ENCODE measurements at regions not wholly inside any gene's neighbourhood (a gene's known extent, or its start where the extent isn't known, plus 50 kb on each side); places are given as distances from the start of the nearest gene placed in this dataset.
"Not testable (repeated sequence)": the region's sequence is repeated elsewhere in the genome, so short reads cannot be mapped to it uniquely, and the experiment has no call there.

GRCh38 chr11:21656065-21656464 is 536.8 kb upstream of the ANO5 start:
- Histone ChIP-seq H3K27me3 (no peaks in the 10 kb centered on the region), H3K4me1 (no peaks in the 10 kb centered on the region), H3K9me3 (no peaks in the 10 kb centered on the region), H3K36me3 (no peaks in the 10 kb centered on the region), H3K27ac (no peak overlapping the region), H3K4me3 (no peak overlapping the region)
- WGBS, 5 donors: 83 to 88% (median 84%) methylated on average over 4 of the region's 4 CpGs
- TF ChIP-seq POLR2A (IDR thresholded peaks at IDR 0.05): no peak
- TF ChIP-seq EP300 (IDR thresholded peaks at IDR 0.05): no peak
- TF ChIP-seq CTCF (IDR thresholded peaks at IDR 0.05): no peak
- no peak for TF ChIP-seq POLR2AphosphoS5 (IDR thresholded peaks at IDR 0.05)
- no peak for DNase-seq
- intact Hi-C loops (cut with DNase I; ENCODE audit: low total_unique reads): no loop called here

GRCh38 chr11:21658654-21659193 is 534.2 kb upstream of the ANO5 start:
- intact Hi-C loops (cut with DNase I; ENCODE audit: low total_unique reads): no loop called here
- Histone ChIP-seq H3K27me3 (no peaks in the 10 kb centered on the region), H3K27ac (no peak overlapping the region), H3K36me3 (no peaks in the 10 kb centered on the region), H3K4me3 (no peak overlapping the region), H3K9me3 (no peaks in the 10 kb centered on the region), H3K4me1 (no peaks in the 10 kb centered on the region)
- no peak for DNase-seq
- 73 to 84% (median 78%) methylated on average over 4 of the region's 4 CpGs for WGBS, 5 donors
- TF ChIP-seq POLR2AphosphoS5 (IDR thresholded peaks at IDR 0.05): no peak
- TF ChIP-seq EP300 (IDR thresholded peaks at IDR 0.05): no peak
- TF ChIP-seq CTCF (IDR thresholded peaks at IDR 0.05): no peak
- no peak for TF ChIP-seq POLR2A (IDR thresholded peaks at IDR 0.05)

GRCh38 chr11:21659377-21659776 is 533.5 kb upstream of the ANO5 start:
- intact Hi-C loops (cut with DNase I; ENCODE audit: low total_unique reads); H3K4me1 ChIP-seq: not testable (repeated sequence)
- WGBS, 5 donors: 67 to 84% (median 78%) methylated on average over 1 to 2 of the region's 2 CpGs

GRCh38 chr11:21659961-21660360 is 532.9 kb upstream of the ANO5 start:
- Histone ChIP-seq H3K27ac (no peak overlapping the region), H3K27me3 (no peaks in the 10 kb centered on the region), H3K4me1 (no peaks in the 10 kb centered on the region), H3K9me3 (no peaks in the 10 kb centered on the region), H3K4me3 (no peak overlapping the region), H3K36me3 (no peaks in the 10 kb centered on the region)
- intact Hi-C loops (cut with DNase I; ENCODE audit: low total_unique reads): no loop called here
- DNase-seq: no peak
- TF ChIP-seq CTCF (IDR thresholded peaks at IDR 0.05) (no peak), EP300 (IDR thresholded peaks at IDR 0.05) (no peak), POLR2A (IDR thresholded peaks at IDR 0.05) (no peak), POLR2AphosphoS5 (IDR thresholded peaks at IDR 0.05) (no peak)

More at GRCh38 chr11:21659377-21659776, 533.5 kb upstream of the ANO5 start:
- not testable (repeated sequence) for H3K9me3 ChIP-seq, H3K27me3 ChIP-seq, H3K36me3 ChIP-seq, H3K4me3 ChIP-seq, DNase-seq, H3K27ac ChIP-seq

GRCh38 chr11:21675049-21675616 is 517.8 kb upstream of the ANO5 start:
- DNase-seq: no peak
- no peak overlapping the region for H3K4me3 ChIP-seq
- no peaks in the 10 kb centered on the region for H3K27me3 ChIP-seq
- H3K36me3 ChIP-seq: no peaks in the 10 kb centered on the region
- H3K4me1 ChIP-seq: no peaks in the 10 kb centered on the region
- TF ChIP-seq EP300 (IDR thresholded peaks at IDR 0.05) (no peak), CTCF (IDR thresholded peaks at IDR 0.05) (no peak), POLR2A (IDR thresholded peaks at IDR 0.05) (no peak), POLR2AphosphoS5 (IDR thresholded peaks at IDR 0.05) (no peak)
- H3K27ac ChIP-seq: no peak overlapping the region
- intact Hi-C loops (cut with DNase I; ENCODE audit: low total_unique reads): no loop called here
- H3K9me3 ChIP-seq: no peaks in the 10 kb centered on the region
- WGBS, 5 donors: 65 to 80% (median 69%) methylated on average over 6 of the region's 6 CpGs

All from stomach (tissue), 8 donors.